ENCODE measurements at regions not wholly inside any gene's neighbourhood (a gene's known extent, or its start where the extent isn't known, plus 50 kb on each side); places are given as distances from the start of the nearest gene placed in this dataset.

GRCh38 chr2:181376999-181377398 is 80.2 kb upstream of the ITGA4 start:
- Histone ChIP-seq H3K4me3 (ENCODE audit: low read length) (no peak overlapping the region), H3K36me3 (ENCODE audit: insufficient read depth, low read length) (peaks cover 10% of the 10 kb centered on the region)
- DNase-seq: no peak

GRCh38 chr2:181378491-181378890 is 78.7 kb upstream of the ITGA4 start:
- H3K27me3 ChIP-seq (ENCODE audit: low read length): no peaks in the 10 kb centered on the region
- H3K9me3 ChIP-seq (ENCODE audit: low read length): no peaks in the 10 kb centered on the region
- no peaks in the 10 kb centered on the region for H3K9me2 ChIP-seq (replicated peaks; ENCODE audit: insufficient read depth, low read length)
- no peak for DNase-seq
- peaks cover 57% of the 10 kb centered on the region for H3K4me1 ChIP-seq (ENCODE audit: low read length)
- H2AFZ ChIP-seq (ENCODE audit: low read length): no peak overlapping the region
- peaks cover 10% of the 10 kb centered on the region for H3K36me3 ChIP-seq (ENCODE audit: insufficient read depth, low read length)
- H3K27ac ChIP-seq (ENCODE audit: low read length): no peak overlapping the region
- H3K4me2 ChIP-seq (ENCODE audit: low read depth, low read length, poor library complexity, severe bottlenecking): no peak overlapping the region
- H4K20me1 ChIP-seq (ENCODE audit: insufficient read depth, low read depth, low read length): no peaks in the 10 kb centered on the region
- no peaks in the 10 kb centered on the region for H3K79me2 ChIP-seq (ENCODE audit: low read length)
- H3K4me3 ChIP-seq (ENCODE audit: low read length): no peak overlapping the region
- no peak overlapping the region for H3K9ac ChIP-seq (ENCODE audit: low read length)

More at GRCh38 chr2:181376999-181377398, 80.2 kb upstream of the ITGA4 start:
- H3K9me2 ChIP-seq (replicated peaks; ENCODE audit: insufficient read depth, low read length): no peaks in the 10 kb centered on the region
- H3K9me3 ChIP-seq (ENCODE audit: low read length): no peaks in the 10 kb centered on the region
- H2AFZ ChIP-seq (ENCODE audit: low read length): no peak overlapping the region
- H3K27ac ChIP-seq (ENCODE audit: low read length): no peak overlapping the region
- no peak overlapping the region for H3K4me2 ChIP-seq (ENCODE audit: low read depth, low read length, poor library complexity, severe bottlenecking)
- H3K27me3 ChIP-seq (ENCODE audit: low read length): no peaks in the 10 kb centered on the region
- H3K79me2 ChIP-seq (ENCODE audit: low read length): no peaks in the 10 kb centered on the region
- H3K4me1 ChIP-seq (ENCODE audit: low read length): peaks cover 63% of the 10 kb centered on the region
- H4K20me1 ChIP-seq (ENCODE audit: insufficient read depth, low read depth, low read length): no peaks in the 10 kb centered on the region
- no peak overlapping the region for H3K9ac ChIP-seq (ENCODE audit: low read length)

- H3K36me3 ChIP-seq (ENCODE audit: insufficient read depth, low read length): peaks cover 18% of the 10 kb centered on the region
- H3K9me2 ChIP-seq (replicated peaks; ENCODE audit: insufficient read depth, low read length): no peaks in the 10 kb centered on the region
- peak overlapping the region; percentile 16 for H3K4me2 ChIP-seq (ENCODE audit: low read depth, low read length, poor library complexity, severe bottlenecking)
- H3K27me3 ChIP-seq (ENCODE audit: low read length): no peaks in the 10 kb centered on the region
- H4K20me1 ChIP-seq (ENCODE audit: insufficient read depth, low read depth, low read length): no peaks in the 10 kb centered on the region
- H3K27ac ChIP-seq (ENCODE audit: low read length): peak overlapping the region; percentile 42
- H3K9ac ChIP-seq (ENCODE audit: low read length): no peak overlapping the region
- no peak overlapping the region for H3K4me3 ChIP-seq (ENCODE audit: low read length)
- H3K4me1 ChIP-seq (ENCODE audit: low read length): peaks cover 58% of the 10 kb centered on the region
- no peak overlapping the region for H2AFZ ChIP-seq (ENCODE audit: low read length)
- no peaks in the 10 kb centered on the region for H3K79me2 ChIP-seq (ENCODE audit: low read length)
- DNase-seq: peak; percentile 65
- H3K9me3 ChIP-seq (ENCODE audit: low read length): peaks cover 3% of the 10 kb centered on the region; the same call in 1 of the 2 replicates
Measured at GRCh38 chr2:181380581-181380980, 76.6 kb upstream of the ITGA4 start.

GRCh38 chr2:181384923-181385322 is 72.3 kb upstream of the ITGA4 start:
- H3K79me2 ChIP-seq (ENCODE audit: low read length): 0 out of 2 replicates have a peak, but pooled peaks cover 10% of the 10 kb centered on the region
- H3K27ac ChIP-seq (ENCODE audit: low read length): peak overlapping the region; percentile 53; the same call in 1 of the 2 replicates
- no peak overlapping the region for H3K4me2 ChIP-seq (ENCODE audit: low read depth, low read length, poor library complexity, severe bottlenecking)
- no peak overlapping the region for H2AFZ ChIP-seq (ENCODE audit: low read length)
- H3K4me3 ChIP-seq (ENCODE audit: low read length): no peak overlapping the region
- no peaks in the 10 kb centered on the region for H3K27me3 ChIP-seq (ENCODE audit: low read length)
- H4K20me1 ChIP-seq (ENCODE audit: insufficient read depth, low read depth, low read length): no peaks in the 10 kb centered on the region
- H3K9me3 ChIP-seq (ENCODE audit: low read length): peaks cover 7% of the 10 kb centered on the region; the same call in 1 of the 2 replicates
- peaks cover 14% of the 10 kb centered on the region; the same call in 1 of the 2 replicates for H3K36me3 ChIP-seq (ENCODE audit: insufficient read depth, low read length)
- no peak for DNase-seq
- H3K9me2 ChIP-seq (replicated peaks; ENCODE audit: insufficient read depth, low read length): no peaks in the 10 kb centered on the region
- no peak overlapping the region for H3K9ac ChIP-seq (ENCODE audit: low read length)
- H3K4me1 ChIP-seq (ENCODE audit: low read length): peaks cover 40% of the 10 kb centered on the region

GRCh38 chr2:181389524-181389923 is 67.7 kb upstream of the ITGA4 start:
- peaks cover 47% of the 10 kb centered on the region for H3K4me1 ChIP-seq (ENCODE audit: low read length)
- H3K9ac ChIP-seq (ENCODE audit: low read length): no peak overlapping the region
- no peak for DNase-seq
- no peaks in the 10 kb centered on the region for H4K20me1 ChIP-seq (ENCODE audit: insufficient read depth, low read depth, low read length)
- no peak overlapping the region for H2AFZ ChIP-seq (ENCODE audit: low read length)
- peaks cover 7% of the 10 kb centered on the region; the same call in 1 of the 2 replicates for H3K9me3 ChIP-seq (ENCODE audit: low read length)
- peaks cover 13% of the 10 kb centered on the region; the same call in 1 of the 2 replicates for H3K36me3 ChIP-seq (ENCODE audit: insufficient read depth, low read length)
- no peaks in the 10 kb centered on the region for H3K9me2 ChIP-seq (replicated peaks; ENCODE audit: insufficient read depth, low read length)
- H3K27ac ChIP-seq (ENCODE audit: low read length): peak overlapping the region; percentile 21; the same call in 1 of the 2 replicates
- no peak overlapping the region for H3K4me2 ChIP-seq (ENCODE audit: low read depth, low read length, poor library complexity, severe bottlenecking)
- H3K79me2 ChIP-seq (ENCODE audit: low read length): peaks cover 22% of the 10 kb centered on the region
- H3K27me3 ChIP-seq (ENCODE audit: low read length): no peaks in the 10 kb centered on the region
- no peak overlapping the region for H3K4me3 ChIP-seq (ENCODE audit: low read length)

- Histone ChIP-seq H3K4me2 (ENCODE audit: low read depth, low read length, poor library complexity, severe bottlenecking) (peak overlapping the region; percentile 51), H2AFZ (ENCODE audit: low read length) (no peak overlapping the region; the same call in 1 of the 2 replicates), H3K4me3 (ENCODE audit: low read length) (peak overlapping the region; percentile 33; the same call in 1 of the 2 replicates)
Measured at GRCh38 chr2:181393472-181393871, 63.7 kb upstream of the ITGA4 start.

GRCh38 chr2:181394741-181395437 is 62.3 kb upstream of the ITGA4 start:
- no peaks in the 10 kb centered on the region for H4K20me1 ChIP-seq (ENCODE audit: insufficient read depth, low read depth, low read length)
- H3K27me3 ChIP-seq (ENCODE audit: low read length): no peaks in the 10 kb centered on the region
- H3K4me1 ChIP-seq (ENCODE audit: low read length): peaks cover 89% of the 10 kb centered on the region
- DNase-seq: peak; percentile 67
- peak overlapping the region; percentile 35; the same call in 1 of the 2 replicates for H3K9ac ChIP-seq (ENCODE audit: low read length)
- no peaks in the 10 kb centered on the region for H3K9me2 ChIP-seq (replicated peaks; ENCODE audit: insufficient read depth, low read length)
- H3K4me2 ChIP-seq (ENCODE audit: low read depth, low read length, poor library complexity, severe bottlenecking): peak overlapping the region; percentile 14
- H3K4me3 ChIP-seq (ENCODE audit: low read length): no peak overlapping the region
- H3K27ac ChIP-seq (ENCODE audit: low read length): peak overlapping the region; percentile 82
- H3K36me3 ChIP-seq (ENCODE audit: insufficient read depth, low read length): no peaks in the 10 kb centered on the region
- H2AFZ ChIP-seq (ENCODE audit: low read length): peak overlapping the region; percentile 60; the same call in 1 of the 2 replicates
- H3K79me2 ChIP-seq (ENCODE audit: low read length): peaks cover 11% of the 10 kb centered on the region
- H3K9me3 ChIP-seq (ENCODE audit: low read length): no peaks in the 10 kb centered on the region

More at GRCh38 chr2:181393472-181393871, 63.7 kb upstream of the ITGA4 start:
- peak overlapping the region; percentile 82 for H3K27ac ChIP-seq (ENCODE audit: low read length)
- H3K79me2 ChIP-seq (ENCODE audit: low read length): peaks cover 11% of the 10 kb centered on the region
- H3K4me1 ChIP-seq (ENCODE audit: low read length): peaks cover 82% of the 10 kb centered on the region
- H3K27me3 ChIP-seq (ENCODE audit: low read length): no peaks in the 10 kb centered on the region
- H3K36me3 ChIP-seq (ENCODE audit: insufficient read depth, low read length): no peaks in the 10 kb centered on the region
- no peaks in the 10 kb centered on the region for H3K9me2 ChIP-seq (replicated peaks; ENCODE audit: insufficient read depth, low read length)
- H3K9ac ChIP-seq (ENCODE audit: low read length): no peak overlapping the region
- H4K20me1 ChIP-seq (ENCODE audit: insufficient read depth, low read depth, low read length): no peaks in the 10 kb centered on the region
- DNase-seq: peak; percentile 78
- no peaks in the 10 kb centered on the region for H3K9me3 ChIP-seq (ENCODE audit: low read length)

- H3K9me3 ChIP-seq (ENCODE audit: low read length): no peaks in the 10 kb centered on the region
- no peak overlapping the region for H3K9ac ChIP-seq (ENCODE audit: low read length)
- H4K20me1 ChIP-seq (ENCODE audit: insufficient read depth, low read depth, low read length): no peaks in the 10 kb centered on the region
- no peak overlapping the region for H2AFZ ChIP-seq (ENCODE audit: low read length)
- DNase-seq: no peak
- H3K27ac ChIP-seq (ENCODE audit: low read length): peak overlapping the region; percentile 82
- H3K27me3 ChIP-seq (ENCODE audit: low read length): no peaks in the 10 kb centered on the region
- peaks cover 11% of the 10 kb centered on the region for H3K79me2 ChIP-seq (ENCODE audit: low read length)
- H3K4me3 ChIP-seq (ENCODE audit: low read length): no peak overlapping the region
- H3K36me3 ChIP-seq (ENCODE audit: insufficient read depth, low read length): no peaks in the 10 kb centered on the region
- no peaks in the 10 kb centered on the region for H3K9me2 ChIP-seq (replicated peaks; ENCODE audit: insufficient read depth, low read length)
- peak overlapping the region; percentile 20 for H3K4me2 ChIP-seq (ENCODE audit: low read depth, low read length, poor library complexity, severe bottlenecking)
- peaks cover 94% of the 10 kb centered on the region for H3K4me1 ChIP-seq (ENCODE audit: low read length)
Measured at GRCh38 chr2:181395851-181396250, 61.3 kb upstream of the ITGA4 start.
